ENCODE measurements at regions not wholly inside any gene's neighbourhood (a gene's known extent, or its start where the extent isn't known, plus 50 kb on each side); places are given as distances from the start of the nearest gene placed in this dataset.

- no peak for DNase-seq
These were observed 52.5 kb upstream of the C11orf58 start for GRCh38 chr11:16685914-16686313.

DNA sequence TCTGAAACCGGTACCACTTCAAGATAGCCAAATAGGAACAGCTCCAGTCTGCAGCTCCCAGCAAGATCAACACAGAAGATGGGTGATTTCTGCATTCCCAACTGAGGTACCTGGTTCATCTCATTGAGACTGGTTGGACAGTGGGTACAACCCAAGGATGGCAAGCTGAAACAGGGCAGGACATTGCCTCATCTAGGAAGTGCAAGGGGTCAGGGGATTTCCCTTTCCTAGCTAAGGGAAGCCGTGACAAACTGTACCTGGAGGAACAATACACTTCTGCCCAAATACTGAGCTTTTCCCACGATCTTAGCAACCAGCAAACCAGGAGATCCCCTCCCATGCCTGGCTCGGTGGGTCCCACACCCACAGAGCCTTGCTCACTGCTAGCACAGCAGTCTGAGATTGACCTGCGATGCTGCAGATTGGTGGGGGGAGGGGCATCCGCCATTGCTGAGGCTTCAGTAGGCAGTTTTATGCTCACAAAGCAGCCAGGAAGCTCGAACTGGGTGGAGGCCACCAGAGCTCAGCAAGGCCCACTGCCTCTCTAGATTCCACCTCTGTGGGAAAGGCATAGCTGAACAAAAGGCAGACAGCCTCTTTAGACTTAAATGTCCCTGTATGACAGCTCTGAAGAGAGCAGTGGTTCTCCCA is 59.9 kb upstream of the C11orf58 start:
- DNase-seq: no peak

- DNase-seq: no peak
These were observed 68.5 kb upstream of the C11orf58 start for GRCh38 chr11:16669799-16670415.

DNA sequence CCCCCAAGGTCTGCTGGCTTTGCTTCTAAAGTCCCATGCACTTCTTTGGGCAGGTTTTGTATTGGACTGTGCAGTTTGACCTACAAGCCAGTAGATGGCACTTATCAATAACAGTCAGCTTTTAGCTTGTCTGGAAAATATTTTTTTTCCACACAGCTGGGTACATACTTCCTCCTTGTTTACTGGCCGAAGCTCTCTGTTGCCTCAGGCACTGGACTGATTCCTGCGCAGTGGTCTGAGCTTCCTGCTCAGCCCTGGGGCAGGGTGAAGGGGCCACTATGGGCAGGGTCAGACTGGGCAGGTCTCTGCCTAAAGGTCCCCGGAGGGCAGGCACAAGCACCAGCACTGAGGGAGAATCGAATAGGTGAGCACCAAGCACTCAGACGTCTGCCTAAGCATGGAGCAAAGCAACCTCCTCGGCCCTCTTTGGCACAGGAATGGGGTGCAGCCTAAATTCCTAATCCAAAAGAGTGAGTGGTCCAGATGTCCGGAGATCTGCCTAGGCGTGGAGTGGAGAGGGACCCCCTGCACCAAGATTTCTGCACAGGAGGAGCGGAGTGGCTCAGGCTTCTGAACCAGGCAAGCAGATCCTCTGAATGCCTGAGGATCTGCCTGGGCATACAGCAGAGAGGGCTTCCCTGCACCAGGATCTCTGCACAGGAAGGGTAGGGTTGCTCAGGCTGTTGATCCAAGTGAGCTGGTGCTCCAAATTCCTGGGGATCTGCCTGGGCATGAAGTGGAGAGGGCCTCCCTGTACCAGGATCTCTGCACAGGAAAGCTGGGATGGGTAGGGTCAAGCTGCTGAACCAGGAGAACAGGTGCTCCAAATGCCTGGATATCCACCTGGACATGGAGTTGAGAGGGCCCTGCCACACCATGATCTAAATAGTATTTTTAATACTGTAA is 105.9 kb upstream of the C11orf58 start:
- no peak for DNase-seq

DNA sequence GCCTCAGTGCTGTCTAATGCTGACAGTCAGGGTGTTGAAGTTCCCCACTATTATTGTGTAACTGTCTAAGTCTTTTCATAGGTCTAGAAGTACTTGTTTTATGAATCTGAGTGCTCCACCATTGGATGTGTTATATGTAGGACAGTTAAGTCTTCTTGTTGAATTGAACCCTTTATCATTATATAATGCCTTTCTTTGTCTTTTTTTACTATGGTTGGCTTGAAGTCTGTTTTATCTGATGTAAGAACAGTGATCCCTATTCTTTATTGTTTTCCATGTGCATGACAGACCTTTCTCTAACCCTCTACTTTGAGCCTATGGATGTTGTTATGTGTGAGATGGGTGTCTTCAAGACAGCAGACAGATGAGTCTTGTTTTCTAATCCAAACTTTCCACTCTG is 107.8 kb upstream of the C11orf58 start:
- no peak for DNase-seq

DNA sequence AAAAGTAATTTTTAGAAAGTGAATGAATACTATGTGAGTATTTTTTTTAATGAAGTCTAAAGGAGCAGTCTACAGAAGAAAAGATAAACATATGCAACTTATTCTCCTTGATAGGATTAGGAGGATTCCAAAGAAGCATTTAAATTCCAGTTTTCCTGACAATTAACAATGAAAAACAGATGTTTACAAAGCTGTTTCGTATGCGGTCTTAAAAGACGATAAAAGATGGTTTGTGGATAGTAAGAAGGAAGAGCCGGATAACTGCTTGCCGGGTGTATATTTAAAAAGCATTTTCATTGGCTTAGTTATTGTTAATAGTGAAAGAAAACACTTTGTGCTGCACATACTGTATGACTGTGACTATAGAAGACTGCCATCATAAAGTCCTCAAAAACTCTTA is 120.0 kb upstream of the C11orf58 start:
- no peak for DNase-seq

DNA sequence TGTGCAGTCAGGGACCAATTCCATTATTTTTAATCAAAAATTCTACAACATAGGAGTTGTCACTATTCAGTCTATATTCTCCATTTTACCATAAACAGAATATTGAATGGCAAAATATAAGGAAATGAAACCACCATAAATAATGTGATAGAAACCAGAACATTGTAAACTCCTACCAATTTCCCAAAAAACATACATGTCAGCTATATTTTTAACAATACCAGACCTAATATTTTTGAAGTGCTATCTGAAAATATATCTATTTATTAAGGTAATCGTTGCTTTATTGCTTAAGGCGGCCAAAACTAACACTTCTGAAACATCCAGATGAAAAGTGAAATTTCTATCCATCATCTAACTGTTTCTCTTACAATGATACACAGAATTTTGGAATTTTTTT is 123.0 kb upstream of the C11orf58 start:
- no peak for DNase-seq

- peak; percentile 86 for DNase-seq
These were observed 124.7 kb upstream of the C11orf58 start for GRCh38 chr11:16613512-16614381.

GRCh38 chr11:16613262-16613511 is 125.3 kb upstream of the C11orf58 start:
- DNase-seq: no peak

- DNase-seq: peak; percentile 28
These were observed 125.7 kb upstream of the C11orf58 start for GRCh38 chr11:16612566-16613261.

DNA sequence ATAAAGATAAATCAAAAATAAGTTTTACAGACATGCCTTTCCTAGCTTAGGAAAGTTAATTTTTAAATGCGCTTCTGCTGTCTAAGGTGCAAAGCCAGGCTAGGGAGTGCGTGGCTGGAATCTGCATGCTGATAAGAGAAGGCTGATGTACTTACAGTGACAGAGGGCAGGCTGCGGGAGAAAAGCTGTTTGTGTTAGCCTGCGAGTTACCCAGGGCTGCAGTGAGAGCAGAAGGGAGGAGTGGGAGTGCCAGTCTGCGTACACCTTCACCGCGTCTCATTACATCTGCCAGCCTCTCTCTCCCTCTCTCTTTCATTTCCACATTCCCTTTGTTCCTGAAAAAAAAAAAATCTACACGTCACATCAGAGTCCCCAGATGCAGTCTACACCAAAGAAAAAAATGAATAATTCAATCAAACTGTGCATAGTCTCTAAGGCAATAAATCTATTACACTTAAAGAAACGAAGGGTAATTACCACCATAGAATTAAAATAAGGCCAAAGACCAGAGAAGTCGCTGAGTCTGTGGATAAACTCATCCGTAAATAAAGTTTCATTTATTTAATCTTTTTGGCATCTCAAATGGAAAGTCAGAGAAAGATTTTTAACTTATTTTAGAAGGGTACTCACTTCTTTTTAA is 126.4 kb upstream of the C11orf58 start:
- DNase-seq: peak; percentile 49

GRCh38 chr11:16611401-16611921 is 127.0 kb upstream of the C11orf58 start:
- no peak for DNase-seq

DNA sequence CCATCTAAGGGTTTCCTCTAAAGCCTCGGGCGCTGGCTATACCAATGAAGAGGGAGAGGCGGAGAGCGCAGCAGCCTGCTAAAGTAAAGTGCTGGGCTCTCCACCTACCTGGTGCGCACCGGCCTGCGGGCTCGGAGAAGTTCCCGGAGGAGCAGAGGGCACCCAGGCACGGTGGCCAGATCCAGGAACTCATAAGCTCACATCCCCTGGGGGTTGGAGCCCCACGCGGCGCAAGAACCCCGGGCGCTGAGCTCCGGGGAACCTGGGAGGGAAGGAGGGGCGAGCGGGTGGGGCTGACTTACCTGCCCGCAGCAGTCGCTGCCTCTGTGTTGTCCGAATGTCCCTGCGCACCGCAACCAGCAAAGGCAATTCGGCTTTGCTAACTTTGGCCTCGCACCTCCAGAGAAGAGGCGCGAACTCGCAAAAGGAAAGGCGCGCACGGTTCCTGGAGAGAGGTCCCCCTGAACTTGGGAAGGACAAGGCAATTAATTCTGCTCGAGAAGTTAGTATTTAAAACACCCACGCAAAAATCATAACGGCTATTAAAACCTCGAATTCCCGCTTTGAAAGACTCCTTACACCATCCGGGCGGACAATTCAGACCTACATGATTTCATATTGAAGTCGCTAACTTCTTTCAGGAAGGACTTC is 127.6 kb upstream of the C11orf58 start:
- DNase-seq: no peak

DNA sequence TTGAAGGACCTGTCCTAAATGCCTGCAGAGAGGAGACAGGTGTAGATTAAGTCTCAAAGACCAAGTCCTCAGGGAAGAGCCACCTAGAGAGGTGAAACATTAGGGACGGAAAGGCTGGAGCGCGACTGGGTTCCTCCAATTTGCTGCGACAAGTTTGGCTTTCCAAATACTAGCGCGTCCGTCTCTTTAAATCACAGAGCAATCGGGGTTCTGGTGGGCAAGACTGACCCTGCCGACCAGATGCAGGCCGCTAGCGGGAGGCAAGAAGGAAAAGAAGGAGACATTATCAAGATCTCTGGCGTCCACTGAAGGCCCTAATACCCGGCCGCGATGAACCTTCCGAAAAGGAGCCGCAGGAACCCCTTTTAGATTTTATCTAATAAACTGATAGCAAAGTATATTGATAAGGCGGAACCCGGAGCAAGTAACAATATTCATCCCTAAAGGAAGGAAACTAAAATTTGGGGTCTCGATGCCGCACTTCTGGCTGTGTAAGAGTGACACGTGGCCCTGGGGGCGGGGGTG is 128.2 kb upstream of the C11orf58 start:
- no peak for DNase-seq

DNA sequence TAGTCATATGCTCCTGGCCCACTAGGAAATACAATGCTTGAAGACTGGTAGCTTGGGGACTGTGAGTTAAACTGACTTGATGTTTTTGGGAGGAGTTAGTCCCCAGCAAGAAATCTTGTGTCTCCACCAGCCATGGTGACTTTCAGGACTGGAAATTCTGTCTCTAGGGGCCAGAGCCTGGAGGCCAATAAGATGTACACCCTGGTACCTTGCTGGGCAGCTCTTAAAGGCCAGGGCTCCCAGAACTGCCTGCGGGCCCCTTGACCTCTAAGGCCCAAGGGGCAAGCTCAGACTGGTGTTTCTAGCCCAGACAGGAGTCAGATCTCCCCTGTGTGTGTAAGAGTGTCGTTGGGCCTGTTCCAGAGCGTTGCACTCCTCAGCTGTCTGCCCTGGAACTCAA is 128.7 kb upstream of the C11orf58 start:
- DNase-seq: no peak

GRCh38 chr11:16607675-16608644 is 130.5 kb upstream of the C11orf58 start:
- DNase-seq: peak; percentile 70

GRCh38 chr11:16606784-16607674 is 131.4 kb upstream of the C11orf58 start:
- DNase-seq: no peak

GRCh38 chr11:16605894-16606783 is 132.3 kb upstream of the C11orf58 start:
- peak; percentile 85 for DNase-seq

All from NCI-H2227 treated with DMSO at 0.1 percent for 48 hours (cell line).